A673 (cell line): ENCODE measurements at regions not wholly inside any gene's neighbourhood (a gene's known extent, or its start where the extent isn't known, plus 50 kb on each side); places are given as distances from the start of the nearest gene placed in this dataset.

Experiments
- CTCF ChIP-seq: fragments of 300-800, 200-600 bp; sonication (generic); conservative IDR thresholded peaks from 2 replicates; pipeline ENCODE4 v1.5.1; 2017; ENCODE audit warnings: low read depth, mild to moderate bottlenecking, antibody characterized with exemption, low read length, moderate library complexity, mixed read lengths
- EZH2 ChIP-seq: fragments of 200-600 bp; sonication (generic); IDR thresholded peaks from 2 replicates; pipeline ENCODE4 v1.6.1; 2017; ENCODE audit warnings: borderline replicate concordance, low read depth, mild to moderate bottlenecking, mixed read lengths, antibody characterized with exemption, low read length; ENCODE audit not compliant: poor library complexity, severe bottlenecking

GRCh38 chr3:127410137-127410488, 122.3 kb upstream of the PRR20G start:
- TF ChIP-seq CTCF (no peak), EZH2 (no peak)
